ENCODE measurements at regions not wholly inside any gene's neighbourhood (a gene's known extent, or its start where the extent isn't known, plus 50 kb on each side); places are given as distances from the start of the nearest gene placed in this dataset.

- TF ChIP-seq CTCF (IDR thresholded peaks at IDR 0.05) (no peak), POLR2A (IDR thresholded peaks at IDR 0.05) (no peak)
These were observed 763.8 kb downstream of the DTWD2 start for GRCh38 chr5:118224546-118224945.

Data from Peyer's patch (tissue), 4 donors.